WERI-Rb-1 (cell line): ENCODE measurements at regions not wholly inside any gene's neighbourhood (a gene's known extent, or its start where the extent isn't known, plus 50 kb on each side); places are given as distances from the start of the nearest gene placed in this dataset.

Source experiments
- DNase-seq: peaks from one replicate; pipeline ENCODE4 v3.0.0-alpha.2; 2020
- H3K27ac ChIP-seq: fragments of 250-450 bp; sonication (Bioruptor Pico); 2 replicates; pipeline ENCODE4 v1.5.1; 2020; ENCODE audit warnings: mild to moderate bottlenecking, moderate library complexity
- H3K27me3 ChIP-seq: fragments of 250-450 bp; sonication (Bioruptor Pico); 2 replicates; pipeline ENCODE4 v1.5.1; 2021; ENCODE audit warnings: mild to moderate bottlenecking, low read depth, moderate library complexity; ENCODE audit not compliant: insufficient read depth, severe bottlenecking
- H3K36me3 ChIP-seq: fragments of 250-450 bp; sonication (Bioruptor Pico); 2 replicates; pipeline ENCODE4 v1.5.1; 2020; ENCODE audit warnings: mild to moderate bottlenecking, moderate library complexity
- H3K4me3 ChIP-seq: 2 replicates; pipeline ENCODE4 v1.5.1; 2011; ENCODE audit warnings: low read depth, mild to moderate bottlenecking, control low read depth, low read length
- H3K9me3 ChIP-seq: fragments of 250-450 bp; sonication (Bioruptor Pico); 2 replicates; pipeline ENCODE4 v1.5.1; 2021; ENCODE audit warnings: mild to moderate bottlenecking, moderate library complexity; ENCODE audit not compliant: severe bottlenecking
- CTCF ChIP-seq: IDR thresholded peaks from 2 replicates; pipeline ENCODE4 v1.5.1; 2011; ENCODE audit warnings: low read depth, mild to moderate bottlenecking, control low read depth, inconsistent platforms, low read length

GRCh38 chr9:129285979-129286772 lies 108.1 kb upstream of the IER5L start:
- TF ChIP-seq CTCF = no peak
- Histone ChIP-seq H3K4me3 (no peak overlapping the region), H3K27ac (no peak overlapping the region), H3K27me3 (no peaks in the 10 kb centered on the region), H3K9me3 (no peaks in the 10 kb centered on the region), H3K36me3 (no peaks in the 10 kb centered on the region)
- DNase-seq = no peak

GRCh38 chr9:129285382-129285781 lies 107.3 kb upstream of the IER5L start:
- Histone ChIP-seq H3K27ac (no peak overlapping the region), H3K36me3 (no peaks in the 10 kb centered on the region), H3K9me3 (no peaks in the 10 kb centered on the region), H3K4me3 (no peak overlapping the region), H3K27me3 (no peaks in the 10 kb centered on the region)
- no peak for TF ChIP-seq CTCF
- no peak for DNase-seq

GRCh38 chr9:129284607-129285291 lies 106.7 kb upstream of the IER5L start:
- no peak for TF ChIP-seq CTCF
- Histone ChIP-seq H3K9me3 (no peaks in the 10 kb centered on the region), H3K27ac (no peak overlapping the region), H3K4me3 (no peak overlapping the region), H3K27me3 (no peaks in the 10 kb centered on the region), H3K36me3 (no peaks in the 10 kb centered on the region)
- DNase-seq = no peak

GRCh38 chr9:129283705-129284606 lies 105.9 kb upstream of the IER5L start:
- Histone ChIP-seq H3K36me3 (no peaks in the 10 kb centered on the region), H3K9me3 (no peaks in the 10 kb centered on the region), H3K4me3 (no peak overlapping the region), H3K27me3 (no peaks in the 10 kb centered on the region), H3K27ac (no peak overlapping the region)
- TF ChIP-seq CTCF = no peak
- peak; percentile 6 for DNase-seq

GRCh38 chr9:129283291-129283691 lies 105.2 kb upstream of the IER5L start:
- Histone ChIP-seq H3K27ac (no peak overlapping the region), H3K27me3 (no peaks in the 10 kb centered on the region), H3K4me3 (no peak overlapping the region), H3K9me3 (no peaks in the 10 kb centered on the region), H3K36me3 (no peaks in the 10 kb centered on the region)
- no peak for TF ChIP-seq CTCF
- DNase-seq = peak; percentile 6
